Breast epithelium (tissue), 3 donors: ENCODE measurements at regions not wholly inside any gene's neighbourhood (a gene's known extent, or its start where the extent isn't known, plus 50 kb on each side); places are given as distances from the start of the nearest gene placed in this dataset.

ENCODE experiments used
- CTCF ChIP-seq, 3 donors: fragments of 450-650 bp; IDR thresholded peaks; one replicate each; pipeline ENCODE4 v1.5.1; 2016 to 2017; ENCODE audit warnings: antibody characterized with exemption in 3 of 3, mild to moderate bottlenecking in 3 of 3, moderate library complexity in 3 of 3
- POLR2A ChIP-seq: fragments of 450-650 bp; IDR thresholded peaks from one replicate; pipeline ENCODE4 v1.6.1; 2016; ENCODE audit warnings: antibody characterized with exemption, mild to moderate bottlenecking, moderate library complexity
- POLR2AphosphoS5 ChIP-seq, 3 donors: sonication (generic); formaldehyde crosslinking; IDR thresholded peaks; one replicate each; pipeline ENCODE4 v1.6.1; 2017; ENCODE audit warnings: antibody characterized with exemption in 3 of 3

- TF ChIP-seq CTCF (IDR thresholded peaks at IDR 0.05): no peak
- TF ChIP-seq POLR2A: no peak
- no peak for TF ChIP-seq POLR2AphosphoS5 (IDR thresholded peaks at IDR 0.05)
Measured at GRCh38 chr7:68733219-68734153, 864.8 kb upstream of the AUTS2 start.
